Fibroblast of pulmonary artery (primary cell): ENCODE measurements at regions not wholly inside any gene's neighbourhood (a gene's known extent, or its start where the extent isn't known, plus 50 kb on each side); places are given as distances from the start of the nearest gene placed in this dataset.

Experiments used
- DNase-seq: peaks from one replicate; pipeline ENCODE4 v3.0.0-alpha.2; 2010; ENCODE audit warnings: low read depth
- H3K4me3 ChIP-seq: replicated peaks from 2 replicates; pipeline ENCODE4 v1.5.1; 2011; ENCODE audit warnings: low read depth, mild to moderate bottlenecking, control low read depth, low read length, moderate library complexity
- TF ChIP-seq, protein P1 (sequence below): IDR thresholded peaks from 2 replicates; pipeline ENCODE4 v1.5.1; 2011; ENCODE audit warnings: mild to moderate bottlenecking, control low read depth, low read length, inconsistent platforms; ENCODE audit errors: missing control alignments

DNA sequence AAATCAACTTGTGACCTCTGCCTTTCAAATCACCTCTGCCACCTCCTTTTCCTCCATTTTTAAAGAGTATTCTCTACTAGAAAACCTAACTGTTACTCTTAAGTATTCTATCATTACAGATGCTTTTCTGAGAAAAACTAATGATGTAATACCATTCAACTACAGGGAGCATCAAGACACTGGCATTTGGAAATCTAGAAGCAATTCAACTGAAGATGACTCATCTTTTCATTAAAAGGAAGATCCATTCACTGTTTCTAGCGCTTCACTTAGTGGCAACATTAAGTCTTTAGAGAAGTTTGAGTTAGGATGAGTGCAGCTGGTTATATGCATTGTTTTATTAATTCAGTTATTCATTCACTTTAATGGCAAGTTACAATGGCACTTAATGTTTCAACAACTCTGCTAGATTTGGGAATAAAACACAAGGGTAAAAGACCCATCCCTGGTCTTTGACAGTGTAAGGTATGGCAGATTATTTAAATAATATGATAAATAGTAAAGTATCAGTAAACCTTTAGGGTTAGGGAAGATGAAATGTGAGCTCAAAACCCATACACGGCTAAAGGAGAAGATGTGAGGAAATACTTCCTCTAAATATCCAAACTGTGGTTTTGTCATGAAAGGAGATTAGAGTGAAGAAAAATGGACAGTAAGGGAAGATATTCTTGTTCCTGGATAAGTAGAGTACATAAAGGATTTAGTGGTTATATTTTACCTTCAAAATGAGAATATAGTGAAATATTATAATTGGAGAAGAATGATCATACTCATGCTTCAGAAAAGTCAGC lies 61.7 kb downstream of the KCNJ2 start:
- TF ChIP-seq, protein P1, sequence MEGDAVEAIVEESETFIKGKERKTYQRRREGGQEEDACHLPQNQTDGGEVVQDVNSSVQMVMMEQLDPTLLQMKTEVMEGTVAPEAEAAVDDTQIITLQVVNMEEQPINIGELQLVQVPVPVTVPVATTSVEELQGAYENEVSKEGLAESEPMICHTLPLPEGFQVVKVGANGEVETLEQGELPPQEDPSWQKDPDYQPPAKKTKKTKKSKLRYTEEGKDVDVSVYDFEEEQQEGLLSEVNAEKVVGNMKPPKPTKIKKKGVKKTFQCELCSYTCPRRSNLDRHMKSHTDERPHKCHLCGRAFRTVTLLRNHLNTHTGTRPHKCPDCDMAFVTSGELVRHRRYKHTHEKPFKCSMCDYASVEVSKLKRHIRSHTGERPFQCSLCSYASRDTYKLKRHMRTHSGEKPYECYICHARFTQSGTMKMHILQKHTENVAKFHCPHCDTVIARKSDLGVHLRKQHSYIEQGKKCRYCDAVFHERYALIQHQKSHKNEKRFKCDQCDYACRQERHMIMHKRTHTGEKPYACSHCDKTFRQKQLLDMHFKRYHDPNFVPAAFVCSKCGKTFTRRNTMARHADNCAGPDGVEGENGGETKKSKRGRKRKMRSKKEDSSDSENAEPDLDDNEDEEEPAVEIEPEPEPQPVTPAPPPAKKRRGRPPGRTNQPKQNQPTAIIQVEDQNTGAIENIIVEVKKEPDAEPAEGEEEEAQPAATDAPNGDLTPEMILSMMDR = no peak
- no peak for DNase-seq
- H3K4me3 ChIP-seq = no peak overlapping the region

DNA sequence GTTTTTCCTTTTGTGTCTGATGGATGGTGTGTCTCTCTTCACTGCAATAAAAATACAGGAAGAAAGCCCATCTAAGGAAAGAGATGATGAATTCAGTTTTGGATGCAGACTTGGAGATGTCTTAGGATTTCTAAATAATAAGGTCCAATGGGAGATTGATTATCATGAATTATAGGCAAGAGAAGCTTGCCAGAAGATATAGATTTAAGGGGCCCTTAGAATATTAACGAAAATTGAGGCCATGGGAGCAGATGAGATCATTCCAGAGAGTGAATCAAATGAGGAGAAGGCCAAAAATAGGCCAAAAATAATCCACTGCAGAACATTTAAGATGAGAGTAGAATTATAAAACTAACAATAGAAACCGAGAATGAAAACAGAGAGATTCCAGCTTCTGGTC lies 63.1 kb downstream of the KCNJ2 start:
- no peak overlapping the region for H3K4me3 ChIP-seq
- TF ChIP-seq, protein P1 = no peak
- DNase-seq = no peak

DNA sequence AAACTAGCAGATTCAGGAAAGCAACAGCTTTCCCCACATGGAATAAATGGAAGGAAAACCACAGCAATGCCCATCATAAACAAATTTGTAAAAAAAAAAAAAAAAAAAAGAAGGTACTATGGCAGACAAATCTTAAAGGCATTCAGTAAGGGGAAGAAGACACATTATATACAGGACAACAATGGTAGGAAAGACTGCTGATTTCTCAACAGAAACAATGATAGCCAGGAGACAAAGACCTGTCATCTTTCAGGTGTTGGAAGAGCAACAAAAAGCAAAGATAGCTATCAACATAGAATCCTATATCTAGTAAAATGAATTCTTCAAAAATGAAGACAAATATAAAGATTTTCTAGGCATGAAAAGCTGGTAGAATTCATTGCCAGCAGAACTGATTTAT lies 65.9 kb downstream of the KCNJ2 start:
- no peak overlapping the region for H3K4me3 ChIP-seq
- TF ChIP-seq, protein P1 = no peak
- DNase-seq = no peak

DNA sequence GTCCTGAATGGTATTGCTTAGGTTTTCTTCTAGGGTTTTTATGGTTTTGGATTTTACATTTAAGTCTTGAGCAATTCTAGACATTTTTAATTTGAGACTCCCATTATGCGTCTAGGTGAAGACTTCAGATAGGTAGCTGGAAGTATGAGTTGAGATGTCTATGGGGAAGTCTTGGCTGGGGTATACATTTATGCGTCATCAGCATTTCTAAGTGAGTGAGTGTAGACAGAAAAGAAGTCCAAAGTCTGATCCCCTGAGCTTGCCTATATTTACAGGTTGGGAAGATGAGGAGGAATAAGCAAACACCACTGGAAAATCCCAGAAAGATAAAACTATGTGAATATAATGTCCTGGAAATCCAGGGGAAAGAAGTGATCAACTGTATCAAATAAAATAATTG lies 68.9 kb downstream of the KCNJ2 start:
- no peak for DNase-seq
- TF ChIP-seq, protein P1 = no peak
- no peak overlapping the region for H3K4me3 ChIP-seq

DNA sequence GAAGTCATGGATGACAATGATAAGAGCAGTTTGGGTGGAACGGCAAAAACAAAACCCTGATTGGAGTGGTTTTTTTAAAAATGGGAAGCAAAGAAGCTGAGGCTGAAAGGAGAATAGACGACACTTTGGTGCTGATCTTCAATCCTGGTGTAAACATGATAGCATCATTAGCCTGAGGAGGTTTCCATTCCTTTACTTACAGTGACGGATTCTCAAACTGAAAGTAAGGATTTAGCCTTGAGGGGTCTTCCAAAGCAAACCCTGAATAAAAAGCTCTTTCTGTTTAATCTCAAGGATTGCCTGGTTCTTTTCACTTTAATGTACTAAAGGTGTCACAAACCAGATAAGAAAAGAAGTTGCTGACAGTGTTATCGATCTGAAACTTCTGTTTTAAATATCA lies 69.3 kb downstream of the KCNJ2 start:
- TF ChIP-seq, protein P1 = no peak
- no peak overlapping the region for H3K4me3 ChIP-seq
- DNase-seq = no peak

DNA sequence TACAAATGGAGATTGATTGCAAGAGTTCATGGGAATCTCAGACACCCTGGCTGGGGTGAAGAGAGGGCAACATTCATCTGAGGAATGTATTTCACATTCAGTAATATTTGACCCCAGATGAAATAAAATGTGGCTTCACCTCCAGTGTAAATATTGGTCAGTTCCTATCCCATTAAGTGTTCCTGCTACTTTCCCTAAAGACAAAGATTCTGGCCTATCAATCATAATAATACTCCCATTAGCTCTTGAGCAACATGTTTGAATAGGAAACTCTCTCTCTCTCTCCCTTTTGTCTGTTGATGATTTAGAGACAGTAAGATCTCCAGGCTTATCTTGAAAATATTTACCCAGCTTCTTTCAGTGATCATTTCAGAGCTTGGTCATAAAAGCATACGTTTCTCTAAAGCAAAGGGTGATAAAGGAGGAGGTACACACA lies 70.1 kb downstream of the KCNJ2 start:
- DNase-seq = no peak
- no peak overlapping the region for H3K4me3 ChIP-seq
- TF ChIP-seq, protein P1 = no peak

DNA sequence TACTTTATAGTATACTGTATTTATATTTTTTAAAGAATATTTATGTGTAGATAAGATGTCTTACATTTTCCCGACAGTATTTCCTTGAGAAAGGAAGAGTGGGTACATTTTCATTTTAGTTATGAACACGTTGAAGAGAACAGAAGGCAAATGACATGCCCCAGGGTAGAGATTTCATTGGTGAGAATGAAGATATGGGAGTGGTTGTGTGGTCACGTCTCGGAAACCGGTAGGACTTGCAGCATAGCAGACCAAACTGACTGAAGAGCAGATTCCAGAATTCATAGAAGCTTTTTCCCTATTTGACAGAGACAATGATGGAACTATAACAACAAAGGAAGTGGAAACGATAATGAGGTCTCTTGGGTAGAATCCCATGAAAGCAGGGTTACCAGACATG lies 71.7 kb downstream of the KCNJ2 start:
- TF ChIP-seq, protein P1 = no peak
- no peak for DNase-seq
- no peak overlapping the region for H3K4me3 ChIP-seq
